GM11168 (cell line): ENCODE measurements at regions not wholly inside any gene's neighbourhood (a gene's known extent, or its start where the extent isn't known, plus 50 kb on each side); places are given as distances from the start of the nearest gene placed in this dataset.

Experiments used
- in situ Hi-C: fragments of 300-500 bp; cut with MboI; formaldehyde crosslinking; loops from one replicate; pipeline ENCODE4 v1.12.0; 2022; ENCODE audit warnings: low sequenced_read_pairs; ENCODE audit not compliant: unreplicated experiment

DNA sequence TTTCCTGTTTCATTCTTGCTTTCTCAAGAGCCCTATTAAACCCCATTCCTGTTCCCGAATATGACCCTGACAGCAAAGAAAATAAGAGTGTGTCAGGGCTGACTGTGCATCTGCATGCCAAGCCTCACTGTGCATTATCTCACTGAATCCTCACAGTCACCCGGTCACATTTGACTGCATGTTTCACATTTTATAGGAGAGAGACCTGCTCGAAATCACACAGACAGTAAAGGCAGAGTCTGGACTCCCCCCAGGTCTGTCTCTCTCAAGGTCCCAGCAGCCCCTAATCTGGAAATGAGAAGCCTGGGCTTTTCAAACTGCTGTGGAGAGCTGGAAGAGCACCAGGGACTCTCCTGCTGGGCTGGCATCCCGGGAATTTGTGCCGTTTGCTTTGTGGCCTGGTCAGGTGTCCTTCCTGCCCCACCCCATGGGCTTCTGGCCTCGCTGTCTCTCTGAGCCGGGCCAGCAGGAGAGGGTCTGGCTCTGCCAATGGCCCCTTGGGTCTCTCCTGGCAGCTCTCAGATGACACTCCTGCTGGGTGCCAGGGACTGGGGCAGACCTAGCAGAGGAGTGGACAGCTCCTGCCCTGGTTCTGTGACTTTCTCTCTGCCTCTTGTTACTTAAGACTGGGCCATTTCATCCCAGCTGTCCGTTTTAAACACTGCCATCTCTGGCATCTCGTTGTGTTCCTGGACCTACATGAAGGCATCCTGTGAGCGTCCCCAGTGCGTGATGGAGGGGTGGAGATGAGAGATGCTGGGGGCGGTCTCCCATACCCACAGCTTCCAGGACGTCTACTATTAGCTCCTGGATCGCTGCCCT lies 173.6 kb downstream of the ARHGAP12 start:
- in situ Hi-C loops: loop anchor here (25.0 kb wide), 1 partner anchor 1018 kb away; no protein-coding TSS in a partner anchor

DNA sequence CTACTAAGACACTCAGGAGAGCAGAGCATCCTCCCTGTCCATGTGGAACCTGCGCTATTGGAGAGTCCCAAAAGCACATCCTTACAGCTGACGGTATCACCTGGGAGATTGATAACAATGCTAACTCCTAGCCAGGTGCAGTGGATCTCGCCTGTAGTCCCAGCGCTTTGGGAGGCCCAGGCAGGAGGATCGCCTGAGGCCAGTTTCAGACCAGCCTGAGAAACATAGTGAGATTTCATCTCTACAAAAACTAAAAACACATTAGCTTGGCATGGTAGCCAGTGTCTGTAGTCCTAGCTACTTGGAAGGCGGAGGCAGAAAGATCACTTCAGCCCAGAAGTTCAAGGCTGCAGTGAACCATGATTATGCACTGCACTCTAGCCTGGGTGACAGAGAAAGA lies 174.9 kb downstream of the ARHGAP12 start:
- in situ Hi-C loops: loop anchor here (25.0 kb wide), 1 partner anchor 1016 kb away; no protein-coding TSS in a partner anchor

DNA sequence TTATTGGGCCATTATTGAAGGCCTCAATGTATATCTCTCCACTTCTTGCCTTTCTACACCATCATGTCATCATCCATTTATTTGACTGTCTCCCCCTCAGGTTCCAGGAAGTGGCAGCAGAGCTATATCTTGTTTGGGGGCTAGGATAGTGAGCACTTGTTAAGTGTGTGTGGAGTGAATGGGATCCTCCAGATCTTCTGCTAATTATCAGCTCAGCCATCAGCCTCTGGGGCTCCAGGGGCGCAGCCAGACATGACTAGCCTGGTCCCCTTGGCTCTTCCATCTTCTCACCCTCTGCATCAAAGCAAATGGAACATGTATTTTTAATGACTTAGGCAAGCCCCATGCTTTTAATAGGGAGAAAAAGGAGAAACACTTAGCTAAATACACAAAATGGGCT lies 176.5 kb downstream of the ARHGAP12 start:
- in situ Hi-C loops: loop anchor here (25.0 kb wide), 1 partner anchor 1015 kb away; no protein-coding TSS in a partner anchor

DNA sequence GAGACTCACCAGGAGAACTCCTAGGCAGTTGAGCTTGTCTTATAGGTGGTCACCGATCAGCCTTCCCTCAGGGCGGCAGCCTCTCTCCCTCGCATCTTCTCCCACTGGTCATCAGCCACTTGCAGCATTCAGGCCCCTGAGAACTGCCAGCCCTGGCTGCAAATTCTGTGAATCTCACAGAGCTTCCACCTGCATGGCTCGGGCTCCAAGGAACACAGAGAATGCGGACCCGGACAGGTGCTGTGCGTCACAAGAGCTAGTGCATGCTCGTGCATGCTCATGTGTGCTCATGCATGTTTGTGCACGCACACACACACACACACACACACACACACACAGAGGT lies 176.9 kb downstream of the ARHGAP12 start:
- in situ Hi-C loops: loop anchor here (25.0 kb wide), 1 partner anchor 1014 kb away; no protein-coding TSS in a partner anchor

DNA sequence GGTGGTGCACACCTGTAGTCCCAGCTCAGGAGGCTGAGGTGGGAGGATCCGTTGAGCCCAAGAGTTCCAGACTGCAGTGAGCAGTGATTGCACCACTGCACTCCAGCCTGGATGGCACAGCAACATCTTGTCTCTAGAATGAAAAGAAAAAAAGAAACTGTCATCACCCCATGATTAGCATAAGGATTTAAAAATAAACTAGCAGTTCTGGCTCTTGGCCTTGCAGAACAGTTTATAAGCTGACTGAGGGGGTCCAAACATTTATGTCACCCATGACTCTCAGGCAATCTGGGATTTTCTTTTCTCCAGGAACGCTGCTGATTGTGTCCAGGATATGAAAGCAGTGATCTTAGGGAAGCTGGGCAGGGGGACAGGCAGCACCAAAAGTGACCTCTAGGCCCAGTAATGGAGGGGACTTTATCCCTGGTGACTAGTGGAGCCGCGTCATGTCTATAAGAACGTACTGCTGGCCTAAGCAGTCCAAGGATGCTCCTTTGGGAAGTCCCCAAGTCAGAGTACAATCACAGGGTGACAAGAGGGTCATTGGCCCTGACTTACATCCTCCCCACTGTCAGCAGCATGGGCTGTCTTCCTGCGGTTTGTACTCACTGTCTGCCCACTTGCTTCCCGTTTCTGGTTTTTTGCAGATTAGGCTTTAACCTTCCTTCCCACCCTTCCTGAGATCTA lies 177.4 kb downstream of the ARHGAP12 start:
- in situ Hi-C loops: loop anchor here (25.0 kb wide), 1 partner anchor 1014 kb away; no protein-coding TSS in a partner anchor

DNA sequence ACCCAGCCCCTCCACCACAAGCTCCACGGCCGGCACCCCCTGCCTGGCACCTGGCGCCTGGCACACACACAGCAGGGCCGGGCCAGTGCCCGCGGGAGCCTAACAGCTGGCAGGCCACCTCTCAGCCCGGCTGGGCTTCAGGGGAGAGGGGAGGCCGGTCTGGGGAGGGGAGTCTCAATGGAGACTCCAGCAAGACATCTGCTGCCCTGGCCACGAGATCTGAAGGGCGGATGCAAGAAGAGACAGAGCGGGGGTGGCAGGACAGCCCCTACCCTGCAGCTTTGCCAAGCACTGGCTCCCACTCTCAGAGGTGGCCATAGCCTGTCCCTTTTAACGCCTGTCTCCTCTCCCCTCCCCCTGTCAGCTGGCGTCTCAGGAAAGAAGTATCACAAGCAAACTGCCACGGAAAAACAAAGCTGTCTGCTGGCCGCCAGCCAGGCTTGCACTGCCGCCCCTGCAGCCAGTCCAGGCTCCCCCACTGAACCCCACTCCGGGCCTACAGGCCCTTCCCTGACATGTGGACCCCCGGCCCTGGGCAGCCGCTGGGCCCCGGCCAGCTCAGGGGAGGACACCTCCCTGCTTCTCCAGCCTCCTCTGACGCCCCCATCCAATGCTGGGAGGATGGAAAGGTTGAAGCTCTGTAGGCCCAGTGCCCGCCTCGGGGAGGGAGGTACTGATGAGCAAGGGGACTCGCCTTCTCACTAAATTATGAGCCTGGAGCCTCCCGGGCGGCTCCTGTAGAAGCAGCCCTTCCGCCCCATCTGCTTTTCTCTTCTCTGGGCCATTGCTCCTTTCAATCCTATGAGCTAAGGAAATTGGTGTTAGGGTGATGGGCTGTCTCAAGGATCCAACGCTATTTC lies 178.4 kb downstream of the ARHGAP12 start:
- in situ Hi-C loops: loop anchor here (25.0 kb wide), 1 partner anchor 1013 kb away; no protein-coding TSS in a partner anchor

DNA sequence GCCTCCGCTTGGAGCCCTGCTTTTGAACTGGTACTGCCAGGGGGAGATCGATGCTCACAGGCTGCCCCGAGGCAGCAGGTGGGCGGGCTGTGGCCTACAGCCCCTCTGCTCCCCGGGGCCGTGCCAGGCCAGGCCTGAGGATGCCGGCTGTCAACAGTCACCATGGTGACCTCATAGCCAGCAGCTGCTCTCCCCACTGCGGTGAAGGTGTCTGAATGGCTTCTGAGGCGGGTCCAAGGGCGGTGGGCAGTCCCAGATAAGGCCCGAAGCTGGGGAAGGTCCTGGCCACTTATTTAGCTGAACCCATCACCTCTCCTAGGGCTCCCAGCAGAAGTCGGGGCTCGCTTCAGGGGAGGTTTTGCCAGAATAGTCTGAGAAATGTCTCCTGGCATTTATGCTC lies 179.3 kb downstream of the ARHGAP12 start:
- in situ Hi-C loops: no loop called here

DNA sequence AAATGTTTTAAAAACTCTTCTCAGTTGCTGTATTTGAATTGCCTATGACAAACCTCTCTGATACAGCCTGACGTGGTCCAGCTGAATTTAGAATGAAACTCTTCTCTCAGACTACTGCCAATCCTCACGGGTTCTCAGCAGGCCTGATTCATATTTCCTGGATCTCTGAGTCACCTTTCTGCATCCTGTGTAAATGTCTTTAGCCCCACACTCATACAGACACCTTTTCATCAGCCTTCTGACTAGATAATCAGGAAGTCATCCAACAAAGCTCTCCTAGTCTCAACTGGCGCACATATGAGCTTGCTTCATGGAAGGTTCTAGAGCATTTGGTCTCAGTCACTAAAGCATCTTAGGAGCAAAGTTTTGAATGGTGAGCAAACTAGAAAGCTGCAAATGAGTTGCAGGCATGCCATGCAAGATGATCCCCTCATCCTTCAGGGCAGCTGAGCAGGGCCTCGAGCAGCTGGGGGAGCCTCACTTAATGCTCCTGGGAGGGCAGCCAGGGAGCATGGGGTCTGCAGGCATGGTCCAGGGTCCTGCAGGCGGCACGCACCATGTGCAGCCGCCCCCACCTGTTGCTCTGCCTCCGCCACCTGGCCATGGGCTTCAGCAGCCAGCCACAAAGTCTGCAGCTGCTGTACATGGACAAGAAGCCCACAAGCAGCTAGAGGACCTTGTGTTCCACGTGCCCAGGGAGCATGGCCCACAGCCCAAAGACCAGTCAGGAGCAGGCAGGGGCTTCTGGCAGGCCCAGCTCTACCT lies 182.8 kb downstream of the ARHGAP12 start:
- in situ Hi-C loops: no loop called here

DNA sequence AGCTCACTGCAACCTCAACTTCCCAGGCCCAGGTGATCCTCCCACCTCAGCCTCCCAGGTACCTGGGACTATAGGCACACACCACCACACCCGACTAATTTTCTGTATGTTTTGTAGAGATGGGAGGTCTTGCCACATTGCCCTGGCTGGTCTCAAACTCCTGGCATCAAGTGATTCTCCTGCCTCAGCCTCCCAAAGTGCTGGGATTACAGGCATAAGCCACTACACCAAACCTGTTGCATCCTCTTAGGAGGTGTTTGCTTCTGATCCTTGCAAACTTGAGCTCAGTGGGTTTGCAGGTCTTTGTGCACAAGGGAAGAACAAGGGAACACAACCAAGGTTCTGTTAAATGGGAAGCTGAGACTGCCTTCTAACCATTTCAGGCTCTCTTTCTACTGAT lies 184.6 kb downstream of the ARHGAP12 start:
- in situ Hi-C loops: no loop called here

DNA sequence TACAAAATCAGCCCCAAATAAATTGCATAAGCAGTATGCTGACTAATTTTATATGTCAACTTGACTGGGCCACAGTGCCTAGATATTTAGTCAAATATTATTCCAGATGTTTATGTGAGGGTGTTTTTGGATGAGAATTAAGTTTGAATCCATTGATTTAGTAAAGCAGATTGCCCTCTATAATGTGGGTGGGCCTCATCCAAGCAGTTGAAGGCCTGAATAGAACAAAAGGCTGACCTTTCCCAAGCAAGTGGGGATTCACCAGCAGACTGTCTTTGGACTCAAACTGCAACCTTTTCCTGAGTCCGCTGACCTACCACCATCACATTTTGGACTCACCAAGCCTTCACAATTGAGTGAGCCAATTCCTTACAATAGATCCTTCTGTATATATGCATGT lies 186.4 kb downstream of the ARHGAP12 start:
- in situ Hi-C loops: no loop called here

DNA sequence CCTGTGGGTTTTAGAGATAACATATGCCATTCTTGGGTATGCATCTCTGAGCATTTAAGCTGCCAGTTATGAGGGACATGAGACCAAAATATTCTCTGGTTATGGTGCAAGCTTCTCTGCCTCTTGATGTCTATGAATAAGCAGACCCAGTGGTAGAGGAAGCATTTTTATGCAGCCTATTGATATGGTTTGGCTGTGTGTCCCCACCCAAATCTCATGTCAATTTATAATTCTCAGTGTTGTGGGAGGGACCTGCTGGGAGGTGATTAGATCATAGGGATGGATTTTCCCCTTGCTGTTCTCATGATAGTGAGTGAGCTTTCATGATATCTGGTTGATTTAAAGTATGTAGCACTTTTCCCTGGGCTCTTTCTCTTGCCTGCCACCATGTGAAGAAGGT lies 187.2 kb downstream of the ARHGAP12 start:
- in situ Hi-C loops: no loop called here

DNA sequence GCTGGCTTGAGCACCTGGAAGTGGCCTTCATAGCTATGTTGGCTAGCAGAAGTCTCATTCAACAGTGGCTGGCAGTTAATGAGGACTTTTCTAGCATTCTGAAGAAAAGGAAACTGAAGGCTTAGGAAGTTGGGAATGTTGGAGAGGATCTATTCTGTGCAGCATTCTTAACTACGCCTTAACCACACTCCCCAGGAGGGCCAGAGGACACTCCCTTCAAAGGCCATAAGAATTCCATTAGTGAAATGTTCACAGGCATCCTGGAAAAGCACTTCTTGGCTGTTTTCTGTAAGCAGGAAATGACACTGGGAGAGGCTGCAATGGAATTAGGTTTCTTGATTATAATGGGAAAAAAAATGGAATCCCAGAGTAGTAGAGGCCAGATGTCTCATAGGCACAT lies 188.9 kb downstream of the ARHGAP12 start:
- in situ Hi-C loops: no loop called here

DNA sequence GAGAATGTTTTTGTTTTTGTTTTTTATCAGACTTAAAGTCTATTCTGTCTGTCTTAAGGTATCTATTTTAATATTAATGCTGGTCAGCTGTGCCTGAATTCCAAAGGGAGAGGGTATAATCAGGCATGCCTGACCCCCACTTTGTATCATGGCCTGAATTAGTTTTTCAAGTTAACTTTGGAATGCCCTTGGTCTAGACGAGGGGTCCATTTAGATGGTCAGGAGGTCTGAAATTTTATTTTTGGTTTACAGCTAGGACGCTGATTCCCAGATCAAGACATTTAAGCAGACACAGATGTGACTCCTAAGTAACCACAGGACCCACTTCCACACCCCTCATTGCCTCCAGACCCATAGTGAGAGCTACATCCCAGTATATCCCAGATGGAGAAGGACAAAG lies 189.5 kb downstream of the ARHGAP12 start:
- in situ Hi-C loops: no loop called here

DNA sequence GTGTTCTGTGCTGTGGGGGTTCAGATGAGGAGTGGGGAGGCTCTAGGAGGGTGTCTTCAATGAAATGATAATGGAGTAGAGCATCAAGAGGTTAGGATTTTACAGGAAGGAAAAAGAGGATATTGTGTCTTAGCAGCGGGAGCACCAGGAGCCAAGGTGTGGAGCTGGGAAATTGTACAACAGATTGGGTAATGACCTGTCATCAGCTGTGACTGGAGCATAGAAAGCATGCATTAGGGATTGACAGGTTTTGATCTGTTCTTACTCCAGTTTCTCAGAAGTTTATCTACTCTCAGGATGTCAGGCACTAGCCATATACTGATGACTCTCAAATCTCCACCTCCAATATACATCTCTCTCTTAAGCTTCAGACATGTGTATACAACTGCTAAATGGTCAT lies 196.9 kb downstream of the ARHGAP12 start:
- in situ Hi-C loops: no loop called here

DNA sequence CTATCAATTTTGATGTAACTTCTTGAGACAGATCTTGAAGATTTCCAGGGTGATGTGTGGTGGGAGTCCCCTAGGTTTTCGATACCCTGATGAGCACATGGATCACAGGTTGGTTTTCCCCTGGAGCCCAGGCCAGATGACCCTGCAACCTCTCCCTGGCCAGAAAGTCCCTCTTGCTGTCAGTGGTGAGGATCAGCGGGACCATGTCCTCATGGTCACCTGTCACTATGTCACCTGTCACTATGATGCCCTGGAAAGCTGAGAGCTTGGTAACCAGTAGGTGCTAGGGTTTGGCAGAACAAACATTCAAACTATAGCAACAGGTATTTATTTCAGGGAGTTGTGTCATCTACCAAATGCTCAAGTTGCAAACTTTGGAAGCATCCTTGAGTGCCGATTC lies 197.9 kb downstream of the ARHGAP12 start:
- in situ Hi-C loops: no loop called here

DNA sequence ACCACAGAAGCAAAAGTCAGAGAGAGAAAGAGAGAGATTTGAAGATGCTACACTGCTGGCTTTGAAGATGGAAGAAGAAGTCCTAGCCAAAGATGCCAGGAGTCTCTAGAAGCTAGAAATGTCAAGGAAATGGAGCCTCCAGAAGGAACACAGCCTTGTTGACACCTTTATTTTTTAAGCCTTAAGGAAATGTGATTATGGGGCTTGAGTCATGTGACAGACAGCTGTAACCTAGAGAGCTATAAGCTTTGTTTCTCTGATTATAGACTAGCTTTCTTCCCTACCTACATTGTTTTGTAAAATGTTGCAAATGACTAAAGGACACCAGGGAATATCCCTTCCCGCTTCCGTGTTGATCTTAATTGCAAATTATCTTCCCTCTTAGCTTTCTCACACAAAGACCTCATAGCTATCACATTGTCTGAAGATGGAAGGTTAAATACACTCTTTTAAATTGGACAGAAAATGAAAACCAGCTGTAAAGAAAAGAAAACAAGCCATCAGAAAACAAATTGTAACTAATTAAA lies 199.9 kb downstream of the ARHGAP12 start:
- in situ Hi-C loops: no loop called here

DNA sequence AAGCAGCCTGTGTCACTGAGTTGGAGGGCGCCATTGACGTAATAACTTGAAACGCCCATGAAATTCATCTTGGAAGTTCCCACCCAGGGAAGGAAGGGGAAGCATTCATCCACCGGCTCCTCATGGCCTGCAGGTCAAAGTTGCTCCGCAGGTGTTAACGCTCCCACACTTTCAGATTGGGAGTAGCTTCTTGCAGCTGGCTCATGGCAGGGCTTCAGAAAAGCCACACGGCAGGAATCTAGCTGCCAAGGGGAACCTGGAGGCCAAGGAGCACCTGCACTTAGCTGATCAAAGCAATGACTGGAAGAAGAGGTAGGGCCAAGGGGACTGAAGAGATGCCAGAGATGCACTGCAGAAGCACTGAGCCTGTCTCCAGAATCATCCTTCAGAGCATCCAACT lies 203.2 kb downstream of the ARHGAP12 start:
- in situ Hi-C loops: no loop called here

DNA sequence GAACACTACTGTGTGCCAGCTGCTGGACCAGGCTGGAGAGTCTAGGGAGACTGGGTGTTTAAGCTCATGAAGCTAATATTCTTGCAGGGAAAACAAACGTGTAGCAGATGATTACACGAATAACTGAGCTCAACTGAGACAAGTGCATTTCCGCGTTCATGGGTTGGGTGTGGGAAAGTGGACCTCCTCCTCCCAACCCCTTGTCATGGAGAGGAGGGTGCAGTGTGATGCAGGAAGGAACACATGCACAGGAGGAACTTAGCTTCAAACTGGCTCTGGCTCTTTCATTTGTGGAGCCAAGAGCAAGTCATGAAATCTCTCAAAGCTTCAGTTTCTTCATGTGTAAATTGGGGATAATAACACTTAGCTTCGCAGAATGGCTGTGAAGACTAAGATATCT lies 204.3 kb downstream of the ARHGAP12 start:
- in situ Hi-C loops: no loop called here

DNA sequence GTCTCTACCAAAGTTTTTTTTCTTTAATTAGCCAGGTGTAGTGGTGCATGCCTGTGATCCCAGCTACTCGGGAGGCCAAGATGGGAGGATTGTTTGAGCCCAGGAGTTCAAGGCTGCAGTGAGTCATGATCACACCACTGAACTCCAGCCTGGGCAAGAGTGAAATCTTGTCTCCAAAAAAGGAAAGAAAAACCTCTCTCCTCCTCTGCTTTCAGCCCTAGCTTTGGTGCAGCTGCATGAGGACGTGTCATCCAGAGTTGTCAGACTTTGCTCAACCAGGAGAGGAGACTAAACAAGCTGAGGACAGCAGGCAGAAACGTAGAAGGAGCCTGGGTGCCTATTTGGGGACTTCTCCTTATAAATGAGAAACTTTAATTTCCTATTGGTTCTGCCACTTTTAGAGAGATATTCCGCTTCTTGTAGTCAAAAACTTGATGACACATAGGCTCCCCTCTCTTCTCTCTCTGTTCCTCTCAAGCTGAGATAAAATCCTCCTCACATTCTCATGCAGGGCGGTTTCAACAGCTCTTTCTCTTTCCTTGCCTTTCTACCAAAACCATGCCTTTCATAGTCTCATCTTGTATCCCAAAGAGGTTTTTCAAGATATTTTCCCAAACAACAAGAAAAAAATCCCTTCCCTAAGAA lies 205.4 kb downstream of the ARHGAP12 start:
- in situ Hi-C loops: no loop called here
